ENCODE measurements at regions not wholly inside any gene's neighbourhood (a gene's known extent, or its start where the extent isn't known, plus 50 kb on each side); places are given as distances from the start of the nearest gene placed in this dataset.
"Not testable (repeated sequence)": the region's sequence is repeated elsewhere in the genome, so short reads cannot be mapped to it uniquely, and the experiment has no call there.

DNA sequence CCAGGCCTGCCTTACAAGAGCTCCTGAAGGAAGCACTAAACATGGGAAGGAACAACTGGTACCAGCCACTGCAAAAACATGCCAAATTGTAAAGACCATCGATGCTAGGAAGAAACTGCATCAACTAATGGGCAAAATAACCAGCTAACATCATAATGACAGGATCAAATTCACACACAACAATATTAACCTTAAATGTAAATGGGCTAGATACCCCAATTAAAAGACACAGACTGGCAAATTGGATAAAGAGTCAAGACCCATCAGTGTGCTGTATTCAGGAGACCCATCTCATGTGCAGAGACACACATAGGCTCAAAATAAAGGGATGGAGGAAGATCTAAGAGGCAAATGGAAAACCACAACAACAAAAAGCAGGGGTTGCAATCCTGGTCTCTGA lies 75.8 kb downstream of the ELAPOR2 start:
- POLR2A ChIA-PET; H4K20me1 ChIP-seq (ENCODE audit: control insufficient read depth, insufficient read depth); CTCF ChIA-PET; H3K79me2 ChIP-seq (ENCODE audit: control insufficient read depth, insufficient read depth, low read length); in situ Hi-C loops (cut with MboI); H3K9me3 ChIP-seq (replicated peaks; ENCODE audit: control insufficient read depth, insufficient read depth, low read length); H3K27me3 ChIP-seq (replicated peaks in 1 of 2; ENCODE audit: control insufficient read depth in 2 of 2, insufficient read depth in 2 of 2, low read length in 1 of 2); DNase-seq (ENCODE audit: low read depth, low spot score); H2AFZ ChIP-seq (ENCODE audit: control insufficient read depth, low read depth, low read length); ATAC-seq; H3K9ac ChIP-seq (ENCODE audit: control insufficient read depth, insufficient read depth, low read length); RAD21 ChIA-PET (ENCODE audit: unreplicated experiment); H3K4me2 ChIP-seq (ENCODE audit: control insufficient read depth, insufficient read depth); BruUV-seq (replicated peaks); H3K36me3 ChIP-seq (ENCODE audit: control insufficient read depth in 2 of 2, insufficient read depth in 2 of 2, low read length in 1 of 2); H3K27ac ChIP-seq (ENCODE audit: control insufficient read depth, insufficient read depth); SMC1A ChIA-PET (ENCODE audit: uncharacterized antibody, unreplicated experiment); FAIRE-seq; H3K4me3 ChIP-seq; intact Hi-C loops (cut with micrococcal nuclease; ENCODE audit: unreplicated experiment): not testable (repeated sequence)
- WGBS (ENCODE audit: insufficient coverage, insufficient replicate concordance, low lambda C conversion rate, missing lambda C conversion rate): no CpG with 5 or more reads among the region's 1 CpG
- peaks cover 17% of the 10 kb centered on the region for H3K4me1 ChIP-seq (ENCODE audit: control insufficient read depth, insufficient read depth, low read length)

DNA sequence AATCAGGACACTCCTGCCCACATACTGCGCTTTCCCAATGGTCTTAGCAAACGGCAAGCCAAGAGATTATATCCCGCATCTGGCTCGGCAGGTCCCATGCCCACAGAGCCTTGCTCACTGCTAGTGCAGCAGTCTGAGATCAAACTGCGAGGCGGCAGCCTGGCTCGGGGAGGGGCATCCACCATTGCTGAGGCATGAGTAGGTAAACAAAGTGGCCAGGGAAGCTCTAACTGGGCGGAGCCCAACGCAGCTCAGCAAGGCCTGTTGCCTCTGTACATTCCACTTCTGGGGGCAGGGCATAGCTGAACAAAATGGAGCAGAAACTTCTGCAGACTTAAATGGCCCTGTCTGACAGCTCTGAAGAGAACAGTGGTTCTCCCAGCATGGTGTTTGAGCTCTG lies 77.5 kb downstream of the ELAPOR2 start:
- SMC1A ChIA-PET (ENCODE audit: uncharacterized antibody, unreplicated experiment); H2AFZ ChIP-seq (ENCODE audit: control insufficient read depth, low read depth, low read length); FAIRE-seq; POLR2A ChIA-PET; DNase-seq (ENCODE audit: low read depth, low spot score); in situ Hi-C loops (cut with MboI); CTCF ChIA-PET; intact Hi-C loops (cut with micrococcal nuclease; ENCODE audit: unreplicated experiment); H3K27me3 ChIP-seq (replicated peaks in 1 of 2; ENCODE audit: control insufficient read depth in 2 of 2, insufficient read depth in 2 of 2, low read length in 1 of 2); H4K20me1 ChIP-seq (ENCODE audit: control insufficient read depth, insufficient read depth); RAD21 ChIA-PET (ENCODE audit: unreplicated experiment); ATAC-seq; H3K79me2 ChIP-seq (ENCODE audit: control insufficient read depth, insufficient read depth, low read length); H3K27ac ChIP-seq (ENCODE audit: control insufficient read depth, insufficient read depth); H3K36me3 ChIP-seq (ENCODE audit: control insufficient read depth in 2 of 2, insufficient read depth in 2 of 2, low read length in 1 of 2); H3K9ac ChIP-seq (ENCODE audit: control insufficient read depth, insufficient read depth, low read length); H3K4me2 ChIP-seq (ENCODE audit: control insufficient read depth, insufficient read depth); BruUV-seq (replicated peaks); H3K9me3 ChIP-seq (replicated peaks; ENCODE audit: control insufficient read depth, insufficient read depth, low read length); H3K4me3 ChIP-seq: not testable (repeated sequence)
- WGBS (ENCODE audit: insufficient coverage, insufficient replicate concordance, low lambda C conversion rate, missing lambda C conversion rate): 85% methylated on average over 9 of the region's 9 CpGs
- H3K4me1 ChIP-seq (ENCODE audit: control insufficient read depth, insufficient read depth, low read length): peaks cover 21% of the 10 kb centered on the region

DNA sequence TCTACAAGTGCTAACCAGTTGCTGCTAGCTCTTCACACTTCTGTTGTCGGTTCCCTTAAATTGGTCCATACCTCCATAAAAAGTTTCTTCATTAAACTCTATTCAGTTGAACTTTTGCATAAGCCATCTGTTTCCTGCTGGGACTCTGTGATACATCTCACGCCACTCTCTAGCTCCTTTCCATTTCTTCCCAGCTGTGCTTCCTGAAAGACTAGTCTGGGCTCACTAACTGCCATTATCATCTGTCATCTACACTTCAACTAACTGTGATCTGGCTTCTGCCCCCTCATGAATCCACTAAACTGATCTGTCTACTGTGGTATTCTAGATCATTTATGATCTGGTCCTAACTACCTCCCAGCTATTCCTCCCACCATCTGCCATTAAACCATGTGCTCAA lies 78.3 kb downstream of the ELAPOR2 start:
- no TSS peak for BruUV-seq (replicated peaks)
- Histone ChIP-seq H3K27ac (ENCODE audit: control insufficient read depth, insufficient read depth) (no peak overlapping the region), H3K4me1 (ENCODE audit: control insufficient read depth, insufficient read depth, low read length) (peaks cover 21% of the 10 kb centered on the region), H3K36me3 (ENCODE audit: control insufficient read depth in 2 of 2, insufficient read depth in 2 of 2, low read length in 1 of 2) (no peaks in the 10 kb centered on the region), H3K79me2 (ENCODE audit: control insufficient read depth, insufficient read depth, low read length) (no peaks in the 10 kb centered on the region), H4K20me1 (ENCODE audit: control insufficient read depth, insufficient read depth) (no peaks in the 10 kb centered on the region), H3K9me3 (replicated peaks; ENCODE audit: control insufficient read depth, insufficient read depth, low read length) (no peaks in the 10 kb centered on the region; the same call in 1 of the 3 replicates), H3K27me3 (replicated peaks in 1 of 2; ENCODE audit: control insufficient read depth in 2 of 2, insufficient read depth in 2 of 2, low read length in 1 of 2) (no peaks in the 10 kb centered on the region), H3K9ac (ENCODE audit: control insufficient read depth, insufficient read depth, low read length) (no peak overlapping the region), H3K4me3 (no peak overlapping the region), H3K4me2 (ENCODE audit: control insufficient read depth, insufficient read depth) (no peak overlapping the region), H2AFZ (ENCODE audit: control insufficient read depth, low read depth, low read length) (no peak overlapping the region)
- intact Hi-C loops (cut with micrococcal nuclease; ENCODE audit: unreplicated experiment): no loop called here
- in situ Hi-C loops (cut with MboI): no loop called here
- 76% methylated on average over 2 of the region's 2 CpGs for WGBS (ENCODE audit: insufficient coverage, insufficient replicate concordance, low lambda C conversion rate, missing lambda C conversion rate)
- DNase-seq (ENCODE audit: low read depth, low spot score) (no peak), FAIRE-seq (no peak), ATAC-seq (no peak)
- RAD21 ChIA-PET (ENCODE audit: unreplicated experiment): no interaction called here
- SMC1A ChIA-PET (ENCODE audit: uncharacterized antibody, unreplicated experiment): no interaction called here
- CTCF ChIA-PET: no interaction called here
- POLR2A ChIA-PET: no interaction called here
- TF ChIP-seq MEF2B (IDR thresholded peaks at IDR 0.05; ENCODE audit: partially characterized antibody, poor library complexity, severe bottlenecking): no peak
- TF ChIP-seq CREB1 (IDR thresholded peaks at IDR 0.05; ENCODE audit: low read depth): no peak
- TF ChIP-seq, protein P1, sequence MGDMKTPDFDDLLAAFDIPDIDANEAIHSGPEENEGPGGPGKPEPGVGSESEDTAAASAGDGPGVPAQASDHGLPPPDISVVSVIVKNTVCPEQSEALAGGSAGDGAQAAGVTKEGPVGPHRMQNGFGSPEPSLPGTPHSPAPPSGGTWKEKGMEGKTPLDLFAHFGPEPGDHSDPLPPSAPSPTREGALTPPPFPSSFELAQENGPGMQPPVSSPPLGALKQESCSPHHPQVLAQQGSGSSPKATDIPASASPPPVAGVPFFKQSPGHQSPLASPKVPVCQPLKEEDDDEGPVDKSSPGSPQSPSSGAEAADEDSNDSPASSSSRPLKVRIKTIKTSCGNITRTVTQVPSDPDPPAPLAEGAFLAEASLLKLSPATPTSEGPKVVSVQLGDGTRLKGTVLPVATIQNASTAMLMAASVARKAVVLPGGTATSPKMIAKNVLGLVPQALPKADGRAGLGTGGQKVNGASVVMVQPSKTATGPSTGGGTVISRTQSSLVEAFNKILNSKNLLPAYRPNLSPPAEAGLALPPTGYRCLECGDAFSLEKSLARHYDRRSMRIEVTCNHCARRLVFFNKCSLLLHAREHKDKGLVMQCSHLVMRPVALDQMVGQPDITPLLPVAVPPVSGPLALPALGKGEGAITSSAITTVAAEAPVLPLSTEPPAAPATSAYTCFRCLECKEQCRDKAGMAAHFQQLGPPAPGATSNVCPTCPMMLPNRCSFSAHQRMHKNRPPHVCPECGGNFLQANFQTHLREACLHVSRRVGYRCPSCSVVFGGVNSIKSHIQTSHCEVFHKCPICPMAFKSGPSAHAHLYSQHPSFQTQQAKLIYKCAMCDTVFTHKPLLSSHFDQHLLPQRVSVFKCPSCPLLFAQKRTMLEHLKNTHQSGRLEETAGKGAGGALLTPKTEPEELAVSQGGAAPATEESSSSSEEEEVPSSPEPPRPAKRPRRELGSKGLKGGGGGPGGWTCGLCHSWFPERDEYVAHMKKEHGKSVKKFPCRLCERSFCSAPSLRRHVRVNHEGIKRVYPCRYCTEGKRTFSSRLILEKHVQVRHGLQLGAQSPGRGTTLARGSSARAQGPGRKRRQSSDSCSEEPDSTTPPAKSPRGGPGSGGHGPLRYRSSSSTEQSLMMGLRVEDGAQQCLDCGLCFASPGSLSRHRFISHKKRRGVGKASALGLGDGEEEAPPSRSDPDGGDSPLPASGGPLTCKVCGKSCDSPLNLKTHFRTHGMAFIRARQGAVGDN (IDR thresholded peaks at IDR 0.05): no peak
- no peak for TF ChIP-seq NFIC (IDR thresholded peaks at IDR 0.05; ENCODE audit: low read depth, low read length)
